Small intestine (tissue), 7 donors: ENCODE measurements at regions not wholly inside any gene's neighbourhood (a gene's known extent, or its start where the extent isn't known, plus 50 kb on each side); places are given as distances from the start of the nearest gene placed in this dataset.

ENCODE experiments used
- DNase-seq, 2 donors: peaks; one replicate each; pipeline versions ENCODE4 v3.0.0 to v3.0.0-alpha.2; 2013
- FAIRE-seq: peaks from 2 replicates; lab custom pipeline; 2012; peaks lifted over from hg19 to GRCh38; lab: Jason Lieb, UNC
- H3K27ac ChIP-seq, 3 donors: one replicate each; pipeline ENCODE4 v1.5.1; 2013; ENCODE audit warnings: low read length in 2 of 3, mild to moderate bottlenecking in 2 of 3, control low read depth in 1 of 3, inconsistent platforms in 1 of 3, low read depth in 1 of 3, moderate library complexity in 1 of 3
- H3K27me3 ChIP-seq, 3 donors: one replicate each; pipeline ENCODE4 v1.6.1; 2013; ENCODE audit warnings: low read length in 3 of 3, inconsistent platforms in 1 of 3; ENCODE audit not compliant: control insufficient read depth in 3 of 3, insufficient read depth in 3 of 3
- H3K36me3 ChIP-seq, 3 donors: one replicate each; pipeline ENCODE4 v1.6.1; 2013; ENCODE audit warnings: low read length in 3 of 3, inconsistent platforms in 1 of 3, low read depth in 1 of 3, mild to moderate bottlenecking in 1 of 3, moderate library complexity in 1 of 3; ENCODE audit not compliant: control insufficient read depth in 3 of 3, insufficient read depth in 2 of 3
- H3K4me1 ChIP-seq, 3 donors: one replicate each; pipeline ENCODE4 v1.6.1; 2013; ENCODE audit warnings: low read length in 2 of 3, inconsistent platforms in 1 of 3, low read depth in 1 of 3, mild to moderate bottlenecking in 1 of 3, moderate library complexity in 1 of 3; ENCODE audit not compliant: control insufficient read depth in 3 of 3, insufficient read depth in 2 of 3
- H3K4me3 ChIP-seq, 3 donors: one replicate each; pipeline ENCODE4 v1.5.1; 2013; ENCODE audit warnings: low read length in 3 of 3, control low read depth in 1 of 3, inconsistent platforms in 1 of 3, low read depth in 1 of 3, mild to moderate bottlenecking in 1 of 3, moderate library complexity in 1 of 3
- H3K9me3 ChIP-seq, 2 donors: one replicate each; pipeline ENCODE4 v1.6.1; 2013; ENCODE audit warnings: low read depth in 1 of 2, low read length in 1 of 2; ENCODE audit not compliant: control insufficient read depth in 2 of 2, insufficient read depth in 1 of 2
- WGBS, 3 donors: extraction: QIAGEN DNeasy Blood & Tissue Kit; methylation state at CpG; one replicate each; pipeline ENCODE4 v1.1.7; 2013; 5-methylcytosine and 5-hydroxymethylcytosine counted together
- donor health status: healthy with polysubstance abuse.
- donor health status: control.
- donor health status: control.
- donor health status: Bipolar disorder and iron deficiency.
- donor health status: healthy.

DNA sequence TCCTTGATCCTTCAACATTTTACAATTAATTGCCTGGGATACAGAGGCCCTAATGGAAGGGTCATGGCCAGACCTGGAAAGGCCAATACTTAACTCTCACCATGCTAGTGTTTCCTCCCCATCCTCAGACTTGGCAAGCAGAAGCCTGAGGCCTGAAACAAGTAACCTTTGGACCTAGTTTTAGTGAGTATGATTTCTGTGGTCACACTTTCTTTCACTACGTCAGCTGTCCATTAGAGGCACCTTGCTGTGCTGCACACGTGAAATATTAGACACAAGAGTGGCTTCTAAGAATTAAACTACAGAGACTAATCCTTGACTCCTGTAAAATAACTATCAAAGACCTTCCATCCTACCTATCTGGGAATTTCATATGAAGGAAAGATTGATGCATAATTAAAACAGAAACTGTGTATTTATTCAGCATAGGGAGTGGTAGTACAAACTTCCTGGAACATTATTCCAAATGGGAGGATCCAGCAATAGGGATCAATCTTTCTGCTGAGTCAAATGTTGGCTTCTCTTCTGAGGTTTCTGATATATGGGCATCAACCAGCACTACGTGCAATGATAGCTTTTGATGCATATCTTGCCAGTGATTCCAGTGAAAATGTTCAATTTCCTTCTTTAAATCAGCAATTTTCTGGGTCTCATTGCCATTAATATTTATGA is 249.7 kb downstream of the IKZF2 start:
- H3K27me3 ChIP-seq = no peaks in the 10 kb centered on the region
- no peak overlapping the region for H3K4me3 ChIP-seq
- no peak for FAIRE-seq
- H3K9me3 ChIP-seq = no peaks in the 10 kb centered on the region
- no peak overlapping the region for H3K27ac ChIP-seq
- WGBS, 3 donors = 9 to 62% (median 38%) methylated on average over 3 of the region's 3 CpGs
- peak in 1 of 2 donors; percentile 58 for DNase-seq
- H3K4me1 ChIP-seq = no peaks in the 10 kb centered on the region
- no peaks in the 10 kb centered on the region for H3K36me3 ChIP-seq

DNA sequence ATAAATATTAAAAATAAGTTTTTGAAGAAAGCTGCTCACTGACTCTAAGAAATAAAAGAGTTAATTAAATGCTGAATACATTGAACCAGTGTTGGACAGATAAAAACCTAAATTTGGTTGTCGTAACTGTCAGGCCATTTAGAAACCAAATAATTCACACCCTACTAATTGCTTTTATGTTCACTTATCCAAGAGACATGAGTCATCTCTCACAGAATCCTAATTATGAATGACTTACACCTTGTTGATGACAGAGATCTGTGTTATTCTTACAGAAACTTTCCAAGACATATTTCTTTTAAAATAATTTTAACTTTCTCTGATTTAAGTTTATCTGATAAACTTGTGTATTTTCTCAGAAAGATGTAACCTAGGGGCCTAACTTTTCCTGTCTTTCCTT is 250.7 kb downstream of the IKZF2 start:
- FAIRE-seq (no peak), DNase-seq (no peak)
- no peaks in the 10 kb centered on the region for H3K36me3 ChIP-seq
- H3K9me3 ChIP-seq = no peaks in the 10 kb centered on the region
- no peaks in the 10 kb centered on the region for H3K27me3 ChIP-seq
- H3K27ac ChIP-seq = no peak overlapping the region
- WGBS, 3 donors = 26 to 63% (median 63%) methylated on average over 1 of the region's 1 CpG
- no peak overlapping the region for H3K4me3 ChIP-seq
- no peaks in the 10 kb centered on the region for H3K4me1 ChIP-seq

DNA sequence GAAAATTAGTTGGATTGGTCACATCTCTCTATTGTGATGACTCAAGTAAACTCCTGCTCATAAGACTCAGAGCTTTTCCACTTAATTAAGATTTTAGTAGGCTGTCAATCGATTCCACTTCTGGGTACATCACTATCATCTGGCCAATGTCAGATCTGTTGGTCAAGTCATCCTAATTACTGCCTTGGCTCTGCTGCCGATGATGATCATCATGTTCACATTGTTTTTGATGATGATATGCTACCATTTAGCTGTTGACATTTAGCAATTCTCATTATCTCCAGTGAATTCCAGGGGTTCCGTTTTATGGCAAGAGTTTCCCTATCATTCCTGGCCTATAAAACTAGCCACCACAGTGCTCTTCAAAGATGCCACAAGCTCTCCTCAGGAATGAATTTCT is 253.4 kb downstream of the IKZF2 start:
- Histone ChIP-seq H3K27me3 (no peaks in the 10 kb centered on the region), H3K9me3 (no peaks in the 10 kb centered on the region), H3K36me3 (no peaks in the 10 kb centered on the region), H3K4me1 (no peaks in the 10 kb centered on the region), H3K4me3 (no peak overlapping the region), H3K27ac (no peak overlapping the region)
- DNase-seq = no peak
- no peak for FAIRE-seq
- 87 to 94% (median 92%) methylated on average over 3 of the region's 3 CpGs for WGBS, 3 donors

DNA sequence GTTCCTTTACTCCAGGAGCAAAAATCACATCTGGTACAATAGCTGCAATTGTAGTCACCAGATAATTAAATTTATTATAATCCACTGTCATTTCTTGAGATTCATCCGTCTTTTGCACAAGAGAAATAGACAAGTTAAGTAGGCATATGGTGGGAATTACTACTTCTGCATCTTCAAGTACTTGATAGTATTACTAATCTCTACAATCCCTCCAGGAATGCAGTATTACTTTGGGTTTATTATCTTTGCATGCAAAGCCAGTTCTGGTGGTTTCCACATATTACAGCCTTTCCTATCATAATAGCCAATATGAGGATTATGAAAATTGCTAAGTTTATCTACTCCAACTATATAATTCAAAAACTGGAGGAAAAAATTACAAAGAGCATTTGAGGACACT is 254.1 kb downstream of the IKZF2 start:
- H3K9me3 ChIP-seq = no peaks in the 10 kb centered on the region
- WGBS, 3 donors = 77 to 85% (median 84%) methylated on average over 1 of the region's 1 CpG
- H3K27ac ChIP-seq = no peak overlapping the region
- no peaks in the 10 kb centered on the region for H3K4me1 ChIP-seq
- H3K36me3 ChIP-seq = no peaks in the 10 kb centered on the region
- FAIRE-seq (no peak), DNase-seq (no peak)
- no peak overlapping the region for H3K4me3 ChIP-seq
- H3K27me3 ChIP-seq = no peaks in the 10 kb centered on the region

DNA sequence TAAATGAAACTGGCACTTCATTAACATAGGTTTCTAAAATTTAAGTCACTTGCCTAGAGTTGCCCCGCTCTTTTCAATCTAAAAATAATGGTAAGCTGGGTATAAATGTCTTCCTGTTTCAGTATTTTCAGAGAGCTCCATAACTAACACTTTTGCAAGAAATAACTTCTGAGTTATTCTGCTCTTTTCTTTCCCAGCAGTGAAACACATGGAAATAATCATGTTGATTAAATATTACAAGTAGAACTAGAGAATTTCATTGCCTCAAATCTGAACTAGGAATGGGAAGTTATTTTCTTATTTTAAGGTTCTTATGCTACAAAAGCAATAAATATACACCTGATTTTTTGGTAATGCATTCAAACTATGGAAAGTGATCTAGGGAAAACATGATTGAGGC is 257.4 kb downstream of the IKZF2 start:
- no peaks in the 10 kb centered on the region for H3K36me3 ChIP-seq
- H3K9me3 ChIP-seq = no peaks in the 10 kb centered on the region
- H3K27me3 ChIP-seq = no peaks in the 10 kb centered on the region
- 82 to 95% (median 88%) methylated on average over 1 of the region's 1 CpG for WGBS, 3 donors
- no peak overlapping the region for H3K4me3 ChIP-seq
- no peak overlapping the region for H3K27ac ChIP-seq
- FAIRE-seq (no peak), DNase-seq (no peak)
- no peaks in the 10 kb centered on the region for H3K4me1 ChIP-seq

DNA sequence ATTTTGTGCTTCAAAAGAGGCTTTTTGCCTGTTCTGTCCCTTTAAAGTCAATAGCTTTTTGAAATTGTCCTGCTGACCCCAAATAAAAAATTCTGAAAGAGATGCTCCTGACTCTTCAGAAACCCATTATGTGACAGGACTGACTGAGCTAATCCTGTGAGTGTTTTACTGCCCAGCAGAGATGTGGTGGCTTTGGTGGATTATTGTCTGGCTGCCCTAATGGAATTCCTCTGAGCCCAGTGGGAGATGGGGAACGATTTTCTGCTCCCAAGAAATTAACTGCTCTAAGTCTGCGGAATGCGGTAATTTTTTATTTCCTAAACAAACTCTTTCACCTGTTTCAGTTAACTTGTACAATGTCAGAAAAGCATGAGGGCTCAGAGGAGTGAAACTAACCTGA is 258.2 kb downstream of the IKZF2 start:
- DNase-seq (no peak), FAIRE-seq (no peak)
- H3K9me3 ChIP-seq = no peaks in the 10 kb centered on the region
- H3K4me3 ChIP-seq = no peak overlapping the region
- H3K27me3 ChIP-seq = no peaks in the 10 kb centered on the region
- 70 to 78% (median 72%) methylated on average over 3 of the region's 3 CpGs for WGBS, 3 donors
- no peaks in the 10 kb centered on the region for H3K4me1 ChIP-seq
- H3K27ac ChIP-seq = no peak overlapping the region
- no peaks in the 10 kb centered on the region for H3K36me3 ChIP-seq

DNA sequence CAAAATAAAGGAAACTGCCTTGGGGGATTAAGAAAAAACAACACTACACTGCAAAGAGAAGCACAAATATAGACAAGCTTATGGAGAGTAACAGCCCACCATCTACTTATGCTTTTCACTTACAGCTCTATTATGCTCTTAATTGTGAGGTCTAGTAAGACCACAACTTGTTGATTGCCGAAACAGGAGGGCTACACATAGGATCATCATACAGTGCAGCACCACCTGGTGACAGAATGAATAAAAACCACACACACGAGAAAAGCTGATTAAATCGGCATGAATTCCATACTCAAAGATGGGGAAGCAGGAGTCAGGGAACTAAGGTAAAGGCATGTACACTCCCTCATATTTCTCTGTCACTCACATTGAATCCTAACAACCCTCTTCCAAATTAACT is 259.2 kb downstream of the IKZF2 start:
- no peak overlapping the region for H3K4me3 ChIP-seq
- FAIRE-seq = no peak

DNA sequence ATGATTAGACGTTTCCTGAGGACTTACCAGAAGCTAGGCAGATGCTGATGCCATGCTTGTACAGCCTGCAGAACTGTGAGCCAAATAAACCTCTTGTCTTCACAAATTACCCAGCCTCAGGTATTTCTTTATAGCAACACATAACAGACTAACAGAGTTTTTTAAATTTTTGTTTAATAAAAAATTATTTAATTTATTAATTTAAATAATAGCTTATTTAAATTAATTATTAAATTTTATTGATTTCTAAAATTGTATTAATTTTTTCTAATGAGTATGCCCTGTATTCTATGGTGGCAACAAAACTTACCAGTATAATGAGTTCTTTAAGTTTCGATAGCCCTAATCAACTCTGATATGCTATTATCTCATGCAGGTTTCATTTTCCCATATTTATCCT is 259.8 kb downstream of the IKZF2 start:
- DNase-seq = no peak
- Histone ChIP-seq H3K9me3 (no peaks in the 10 kb centered on the region), H3K27ac (no peak overlapping the region), H3K27me3 (no peaks in the 10 kb centered on the region), H3K4me3 (no peak overlapping the region), H3K4me1 (no peaks in the 10 kb centered on the region), H3K36me3 (no peaks in the 10 kb centered on the region)
- 58 to 75% (median 74%) methylated on average over 2 of the region's 2 CpGs for WGBS, 3 donors
- FAIRE-seq = no peak

More for the DNA sequence above, 259.2 kb downstream of the IKZF2 start:
- WGBS, 3 donors = 30 to 57% (median 34%) methylated on average over 3 of the region's 3 CpGs
- H3K9me3 ChIP-seq = no peaks in the 10 kb centered on the region
- no peak for DNase-seq
- no peaks in the 10 kb centered on the region for H3K27me3 ChIP-seq
- H3K4me1 ChIP-seq = no peaks in the 10 kb centered on the region
- no peak overlapping the region for H3K27ac ChIP-seq
- H3K36me3 ChIP-seq = no peaks in the 10 kb centered on the region

DNA sequence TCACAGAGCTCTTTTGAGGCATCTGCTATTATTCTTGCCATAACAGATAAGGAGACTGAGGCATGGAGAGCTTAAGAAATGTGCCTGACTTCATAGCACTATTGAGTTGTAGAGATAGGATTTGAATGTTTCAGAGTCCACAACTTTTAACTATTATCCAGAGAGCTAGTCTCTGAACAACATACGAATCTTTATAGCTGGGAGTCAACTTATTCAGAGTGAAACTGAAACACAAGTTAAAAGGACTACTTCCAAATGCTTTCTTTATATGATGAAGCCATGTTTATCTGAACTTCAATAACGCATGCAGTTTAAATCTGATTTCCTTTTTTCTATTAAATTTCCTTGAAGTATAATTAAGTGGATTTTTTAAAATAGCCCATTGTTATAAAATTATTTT is 268.8 kb downstream of the IKZF2 start:
- H3K4me1 ChIP-seq = no peaks in the 10 kb centered on the region
- 6 to 41% (median 22%) methylated on average over 2 of the region's 2 CpGs for WGBS, 3 donors
- H3K27me3 ChIP-seq = no peaks in the 10 kb centered on the region
- no peak overlapping the region for H3K4me3 ChIP-seq
- DNase-seq (no peak), FAIRE-seq (no peak)
- H3K27ac ChIP-seq = no peak overlapping the region
- H3K36me3 ChIP-seq = no peaks in the 10 kb centered on the region
- no peaks in the 10 kb centered on the region for H3K9me3 ChIP-seq
